ENCODE measurements at regions not wholly inside any gene's neighbourhood (a gene's known extent, or its start where the extent isn't known, plus 50 kb on each side); places are given as distances from the start of the nearest gene placed in this dataset.

GRCh38 chr22:47567126-47568090 is 805.0 kb downstream of the TBC1D22A start:
- no peak for DNase-seq (ENCODE audit: low read depth)
- no peak for TF ChIP-seq CTCF (IDR thresholded peaks at IDR 0.05; ENCODE audit: control insufficient read depth, extremely low read depth, insufficient read depth)
- H3K4me3 ChIP-seq (ENCODE audit: low read depth, low read length): no peak overlapping the region

GRCh38 chr22:47566491-47566890 is 804.0 kb downstream of the TBC1D22A start:
- no peak for TF ChIP-seq CTCF (IDR thresholded peaks at IDR 0.05; ENCODE audit: control insufficient read depth, extremely low read depth, insufficient read depth)
- no peak overlapping the region for H3K4me3 ChIP-seq (ENCODE audit: low read depth, low read length)
- DNase-seq (ENCODE audit: low read depth): no peak

- no peak for DNase-seq (ENCODE audit: low read depth)
- TF ChIP-seq CTCF (IDR thresholded peaks at IDR 0.05; ENCODE audit: control insufficient read depth, extremely low read depth, insufficient read depth): no peak
- no peak overlapping the region for H3K4me3 ChIP-seq (ENCODE audit: low read depth, low read length)
Observed at GRCh38 chr22:47565607-47566006, 803.2 kb downstream of the TBC1D22A start.

- no peak for DNase-seq (ENCODE audit: low read depth)
- TF ChIP-seq CTCF (IDR thresholded peaks at IDR 0.05; ENCODE audit: control insufficient read depth, extremely low read depth, insufficient read depth): no peak
- no peak overlapping the region for H3K4me3 ChIP-seq (ENCODE audit: low read depth, low read length)
Observed at GRCh38 chr22:47564651-47565434, 802.4 kb downstream of the TBC1D22A start.

- no peak for DNase-seq (ENCODE audit: low read depth)
- TF ChIP-seq CTCF (IDR thresholded peaks at IDR 0.05; ENCODE audit: control insufficient read depth, extremely low read depth, insufficient read depth): no peak
- H3K4me3 ChIP-seq (ENCODE audit: low read depth, low read length): no peak overlapping the region
Observed at GRCh38 chr22:47564158-47564450, 801.7 kb downstream of the TBC1D22A start.

GRCh38 chr22:47563406-47564157 is 801.1 kb downstream of the TBC1D22A start:
- H3K4me3 ChIP-seq (ENCODE audit: low read depth, low read length): no peak overlapping the region
- TF ChIP-seq CTCF (IDR thresholded peaks at IDR 0.05; ENCODE audit: control insufficient read depth, extremely low read depth, insufficient read depth): no peak
- no peak for DNase-seq (ENCODE audit: low read depth)
